Activated T-helper 17 cell treated with anti-CD3 and anti-CD28 coated beads, Interleukin-2, amount 50 U/mL, for 72 hours (primary cell): ENCODE measurements at regions not wholly inside any gene's neighbourhood (a gene's known extent, or its start where the extent isn't known, plus 50 kb on each side); places are given as distances from the start of the nearest gene placed in this dataset.
"Not testable (repeated sequence)": the region's sequence is repeated elsewhere in the genome, so short reads cannot be mapped to it uniquely, and the experiment has no call there.

Experiments used
- ATAC-seq: fragments of 150-1000 bp; cut with Tn5 transposase; replicated peaks from 2 replicates; pipeline ENCODE4 v1.10.0; 2021; ENCODE audit warnings: mild to moderate bottlenecking, moderate library complexity
- H3K27ac Mint-ChIP-seq: one replicate; pipeline ENCODE4 v1.8.0; 2022; ENCODE audit warnings: mixed read lengths
- H3K27me3 Mint-ChIP-seq: one replicate; pipeline ENCODE4 v1.8.0; 2022; ENCODE audit warnings: mixed read lengths
- H3K36me3 Mint-ChIP-seq: one replicate; pipeline ENCODE4 v1.8.0; 2022; ENCODE audit warnings: low read depth, mild to moderate bottlenecking, mixed read lengths
- H3K4me1 Mint-ChIP-seq: one replicate; pipeline ENCODE4 v1.8.0; 2022; ENCODE audit warnings: mixed read lengths
- H3K4me3 Mint-ChIP-seq: one replicate; pipeline ENCODE4 v1.8.0; 2022; ENCODE audit warnings: mild to moderate bottlenecking, mixed read lengths
- H3K9me3 Mint-ChIP-seq: one replicate; pipeline ENCODE4 v1.8.0; 2022; ENCODE audit warnings: mixed read lengths

GRCh38 chr6:84912472-84913322 is 148.3 kb upstream of the TBX18 start:
- Mint-ChIP-seq H3K27ac (no peak overlapping the region), H3K4me3 (no peak overlapping the region), H3K27me3 (no peaks in the 10 kb centered on the region), H3K36me3 (no peaks in the 10 kb centered on the region), H3K9me3 (peaks cover 3% of the 10 kb centered on the region), H3K4me1 (no peaks in the 10 kb centered on the region)
- ATAC-seq, result no peak

- H3K9me3 Mint-ChIP-seq, result peaks cover 3% of the 10 kb centered on the region
Measured at GRCh38 chr6:84910906-84911607, 146.7 kb upstream of the TBX18 start.

GRCh38 chr6:84908304-84908904 is 144.0 kb upstream of the TBX18 start:
- no peak overlapping the region for H3K27ac Mint-ChIP-seq

More at GRCh38 chr6:84910906-84911607, 146.7 kb upstream of the TBX18 start:
- H3K36me3 Mint-ChIP-seq, result no peaks in the 10 kb centered on the region
- no peak for ATAC-seq
- H3K4me3 Mint-ChIP-seq, result no peak overlapping the region
- H3K27ac Mint-ChIP-seq, result no peak overlapping the region
- H3K27me3 Mint-ChIP-seq, result no peaks in the 10 kb centered on the region
- H3K4me1 Mint-ChIP-seq, result no peaks in the 10 kb centered on the region

GRCh38 chr6:84906514-84906913 is 142.1 kb upstream of the TBX18 start:
- H3K27ac Mint-ChIP-seq, result no peak overlapping the region
- no peaks in the 10 kb centered on the region for H3K4me1 Mint-ChIP-seq
- no peak for ATAC-seq

More at GRCh38 chr6:84908304-84908904, 144.0 kb upstream of the TBX18 start:
- Mint-ChIP-seq H3K4me3 (no peak overlapping the region), H3K27me3 (no peaks in the 10 kb centered on the region), H3K36me3 (no peaks in the 10 kb centered on the region), H3K4me1 (no peaks in the 10 kb centered on the region), H3K9me3 (no peaks in the 10 kb centered on the region)
- ATAC-seq, result no peak

DNA sequence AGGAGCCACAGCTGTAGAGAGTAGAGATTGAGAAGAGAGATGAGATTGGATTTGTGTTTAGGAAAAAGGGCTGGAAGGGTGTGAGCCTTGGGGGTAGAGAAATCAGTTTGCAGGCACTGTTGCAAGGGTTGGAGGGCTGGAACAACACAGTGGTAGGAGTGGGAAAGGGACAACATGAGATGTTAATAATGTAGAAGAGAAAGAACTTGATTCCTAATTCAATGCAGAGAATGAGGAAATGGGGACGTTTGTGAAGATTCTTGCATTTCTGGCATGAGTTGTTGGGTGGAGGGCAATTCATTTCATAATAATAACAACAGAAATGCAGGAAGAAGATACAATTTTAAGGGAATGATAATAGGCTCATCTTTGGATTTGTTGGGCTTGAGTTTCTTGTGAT is 141.4 kb upstream of the TBX18 start:
- Mint-ChIP-seq H3K27me3 (no peaks in the 10 kb centered on the region), H3K4me3 (no peak overlapping the region), H3K27ac (no peak overlapping the region), H3K36me3 (no peaks in the 10 kb centered on the region), H3K4me1 (no peaks in the 10 kb centered on the region), H3K9me3 (peaks cover 4% of the 10 kb centered on the region)
- no peak for ATAC-seq

More at GRCh38 chr6:84906514-84906913, 142.1 kb upstream of the TBX18 start:
- H3K9me3 Mint-ChIP-seq, result peaks cover 4% of the 10 kb centered on the region
- H3K4me3 Mint-ChIP-seq, result no peak overlapping the region
- H3K27me3 Mint-ChIP-seq, result no peaks in the 10 kb centered on the region
- H3K36me3 Mint-ChIP-seq, result no peaks in the 10 kb centered on the region

GRCh38 chr6:84902354-84902928 is 138.0 kb upstream of the TBX18 start:
- Mint-ChIP-seq H3K9me3 (peaks cover 8% of the 10 kb centered on the region), H3K27ac (no peak overlapping the region), H3K4me1 (no peaks in the 10 kb centered on the region), H3K27me3 (no peaks in the 10 kb centered on the region), H3K36me3 (no peaks in the 10 kb centered on the region), H3K4me3 (no peak overlapping the region)
- no peak for ATAC-seq

DNA sequence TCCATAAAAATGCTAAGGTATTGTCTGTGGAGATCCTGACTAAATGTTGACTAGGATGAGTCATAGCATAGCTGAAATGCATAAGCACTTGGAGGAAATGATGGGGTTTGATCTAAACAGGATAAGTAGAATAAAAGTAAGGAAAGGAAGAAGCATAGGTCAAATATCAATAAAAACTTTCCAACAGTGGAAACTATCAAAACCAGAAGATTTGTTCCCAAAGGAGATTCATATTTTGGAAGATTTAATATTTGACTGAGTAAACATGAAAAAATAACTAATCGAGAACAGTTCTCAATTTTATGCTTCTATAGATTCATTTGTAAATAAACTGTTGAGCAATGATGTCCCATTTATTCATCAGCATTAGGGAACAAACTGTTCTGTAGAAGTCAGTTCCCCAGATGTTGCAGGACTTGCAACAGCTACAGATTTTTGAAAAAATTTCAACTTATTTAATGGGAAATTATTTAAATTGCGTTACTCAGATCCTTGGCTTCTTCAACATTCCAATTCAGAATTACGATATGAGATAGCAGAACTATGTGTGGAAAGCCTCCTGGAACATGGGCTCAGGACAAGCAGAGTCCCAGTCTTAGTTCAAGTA is 133.7 kb upstream of the TBX18 start:
- no peak for ATAC-seq
- no peak overlapping the region for H3K27ac Mint-ChIP-seq
- H3K27me3 Mint-ChIP-seq, result no peaks in the 10 kb centered on the region
- H3K9me3 Mint-ChIP-seq, result peaks cover 12% of the 10 kb centered on the region
- no peaks in the 10 kb centered on the region for H3K4me1 Mint-ChIP-seq
- no peak overlapping the region for H3K4me3 Mint-ChIP-seq
- H3K36me3 Mint-ChIP-seq, result no peaks in the 10 kb centered on the region

- ATAC-seq, result no peak
- H3K4me3 Mint-ChIP-seq, result no peak overlapping the region
- no peaks in the 10 kb centered on the region for H3K4me1 Mint-ChIP-seq
- H3K36me3 Mint-ChIP-seq, result no peaks in the 10 kb centered on the region
- H3K27ac Mint-ChIP-seq, result no peak overlapping the region
- H3K9me3 Mint-ChIP-seq, result peaks cover 8% of the 10 kb centered on the region
- no peaks in the 10 kb centered on the region for H3K27me3 Mint-ChIP-seq
Measured at GRCh38 chr6:84897011-84897410, 132.6 kb upstream of the TBX18 start.

- no peak for ATAC-seq
- no peak overlapping the region for H3K27ac Mint-ChIP-seq
- no peaks in the 10 kb centered on the region for H3K27me3 Mint-ChIP-seq
- peaks cover 5% of the 10 kb centered on the region for H3K9me3 Mint-ChIP-seq
- H3K4me1 Mint-ChIP-seq, result no peaks in the 10 kb centered on the region
- no peaks in the 10 kb centered on the region for H3K36me3 Mint-ChIP-seq
- no peak overlapping the region for H3K4me3 Mint-ChIP-seq
Measured at GRCh38 chr6:84892671-84893070, 128.3 kb upstream of the TBX18 start.

DNA sequence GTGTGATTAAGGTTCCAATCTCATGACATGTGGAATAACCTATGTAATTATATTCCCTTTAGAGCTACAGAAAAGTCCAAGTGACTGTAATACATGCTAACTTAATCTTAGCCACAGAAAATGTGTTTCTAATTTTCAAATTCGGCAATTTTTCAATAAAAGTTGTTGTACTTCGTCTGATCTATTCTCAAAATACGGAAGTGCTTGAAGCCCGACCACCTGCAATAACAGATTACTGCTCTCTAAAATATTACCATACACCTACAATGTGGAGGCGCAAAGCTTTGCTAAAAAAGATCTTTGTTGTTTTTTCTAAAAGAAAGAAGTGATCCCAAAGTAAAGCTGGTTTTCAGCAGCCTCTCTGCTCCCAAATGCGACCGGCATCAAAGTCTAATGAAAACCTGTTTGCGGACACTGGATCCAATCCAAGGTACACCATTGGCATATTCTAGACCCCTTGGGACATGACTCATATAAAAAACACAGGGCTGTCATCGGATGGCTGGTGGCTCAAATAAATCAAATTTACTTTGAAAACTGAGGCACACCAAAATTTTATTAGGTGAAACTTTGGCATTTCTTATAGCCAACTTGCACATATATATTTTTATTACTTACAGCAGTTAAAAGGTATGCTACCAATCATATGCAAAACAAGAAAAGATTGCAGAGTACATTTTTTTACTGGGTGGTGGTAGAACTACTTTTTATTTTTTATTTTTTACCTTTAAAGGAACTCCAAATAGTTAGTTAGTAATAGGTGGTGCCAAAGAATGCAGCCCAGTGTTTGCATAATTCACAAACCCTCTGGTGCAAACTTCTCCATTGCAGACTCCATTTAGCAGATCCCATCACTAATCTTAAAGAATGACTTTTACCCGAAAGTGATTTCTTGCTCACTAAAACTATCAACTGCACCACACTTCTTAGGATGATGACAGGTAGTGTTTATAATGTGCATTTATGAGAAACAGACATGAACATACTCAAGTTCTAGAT is 118.7 kb upstream of the TBX18 start:
- Mint-ChIP-seq H3K4me1 (no peaks in the 10 kb centered on the region), H3K9me3 (no peaks in the 10 kb centered on the region), H3K4me3 (no peak overlapping the region), H3K36me3 (no peaks in the 10 kb centered on the region), H3K27me3 (no peaks in the 10 kb centered on the region), H3K27ac (no peak overlapping the region)
- ATAC-seq, result no peak

GRCh38 chr6:84879385-84879784 is 115.0 kb upstream of the TBX18 start:
- H3K27me3 Mint-ChIP-seq, ATAC-seq, H3K36me3 Mint-ChIP-seq, H3K4me1 Mint-ChIP-seq, H3K4me3 Mint-ChIP-seq, H3K27ac Mint-ChIP-seq: not testable (repeated sequence)
- peaks cover 10% of the 10 kb centered on the region for H3K9me3 Mint-ChIP-seq

DNA sequence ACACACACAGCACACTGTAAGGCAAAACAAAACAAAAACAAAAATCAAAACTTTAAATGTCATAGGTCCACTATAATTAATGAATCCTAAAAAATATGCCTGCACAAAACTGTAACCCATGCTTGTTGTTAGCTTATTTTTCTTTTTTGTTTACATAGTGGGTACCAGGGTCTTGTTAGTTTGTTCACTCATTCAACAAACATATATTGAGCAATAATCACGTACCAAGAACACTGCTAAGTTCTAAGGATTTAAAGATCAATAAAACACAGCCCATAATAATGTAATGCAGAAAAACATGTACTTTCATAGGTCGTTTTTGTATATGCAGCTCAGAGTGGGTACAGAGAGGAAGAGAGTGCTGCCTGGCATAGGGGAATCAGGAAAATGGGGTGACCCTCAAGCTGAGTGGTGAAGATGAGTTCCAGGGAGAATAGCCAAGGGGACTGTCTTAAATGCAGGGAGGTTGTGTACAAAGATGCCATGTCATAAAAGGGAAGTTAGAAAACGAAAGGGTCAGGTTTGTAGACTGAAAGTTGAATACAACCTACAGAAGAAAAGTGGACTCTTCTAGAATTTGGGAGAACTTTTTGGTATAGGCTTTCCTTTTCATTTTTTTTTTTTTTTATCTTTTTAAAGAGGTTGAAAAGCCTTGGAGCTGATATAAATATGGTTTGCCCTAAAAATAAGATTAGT is 113.3 kb upstream of the TBX18 start:
- Mint-ChIP-seq H3K9me3 (peaks cover 10% of the 10 kb centered on the region), H3K27ac (no peak overlapping the region), H3K36me3 (no peaks in the 10 kb centered on the region), H3K4me1 (no peaks in the 10 kb centered on the region), H3K27me3 (no peaks in the 10 kb centered on the region), H3K4me3 (no peak overlapping the region)
- ATAC-seq, result no peak
